ENCODE measurements at regions not wholly inside any gene's neighbourhood (a gene's known extent, or its start where the extent isn't known, plus 50 kb on each side); places are given as distances from the start of the nearest gene placed in this dataset.

DNA sequence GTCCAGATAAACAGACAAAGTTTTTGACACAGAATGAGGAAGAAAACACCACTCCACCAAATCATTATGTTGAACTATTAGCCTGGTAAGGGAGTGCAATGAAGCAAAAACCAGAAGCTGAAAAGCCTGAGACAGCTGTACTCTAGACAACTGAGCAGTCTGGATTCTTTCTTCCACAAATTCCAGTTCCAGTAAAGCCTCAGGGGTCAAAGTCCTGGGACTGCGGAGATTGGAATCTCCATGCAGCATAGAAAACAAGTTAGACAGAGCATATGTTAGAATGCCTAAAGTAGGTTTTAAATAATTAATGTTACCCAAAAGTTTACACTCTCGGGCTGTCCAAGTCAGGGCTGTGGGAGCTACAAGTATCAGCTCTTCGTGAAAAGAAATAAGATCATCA is 263.2 kb downstream of the TECRL start:
- Histone ChIP-seq H3K4me1 (no peaks in the 10 kb centered on the region), H3K9me3 (no peaks in the 10 kb centered on the region), H3K36me3 (ENCODE audit: low read depth, missing control alignments) (no peaks in the 10 kb centered on the region), H3K4me3 (no peak overlapping the region), H3K27ac (no peak overlapping the region), H3K27me3 (no peaks in the 10 kb centered on the region)
- WGBS, 2 donors = 80 to 93% methylated on average over 3 of the region's 3 CpGs
- intact Hi-C loops (cut with DNase I; ENCODE audit: low total_unique reads) = no loop called here
- DNase-seq = no peak
- no peak for TF ChIP-seq POLR2A (IDR thresholded peaks at IDR 0.05)
- TF ChIP-seq CTCF (IDR thresholded peaks at IDR 0.05) = no peak

GRCh38 chr4:64144994-64145393 is 264.3 kb downstream of the TECRL start:
- intact Hi-C loops (cut with DNase I; ENCODE audit: low total_unique reads) = no loop called here
- no peak for DNase-seq
- Histone ChIP-seq H3K36me3 (ENCODE audit: low read depth, missing control alignments) (no peaks in the 10 kb centered on the region), H3K27ac (no peak overlapping the region), H3K4me1 (no peaks in the 10 kb centered on the region), H3K9me3 (no peaks in the 10 kb centered on the region), H3K27me3 (no peaks in the 10 kb centered on the region), H3K4me3 (no peak overlapping the region)
- WGBS, 2 donors = 75 to 94% methylated on average over 1 of the region's 1 CpG
- no peak for TF ChIP-seq POLR2A (IDR thresholded peaks at IDR 0.05)

DNA sequence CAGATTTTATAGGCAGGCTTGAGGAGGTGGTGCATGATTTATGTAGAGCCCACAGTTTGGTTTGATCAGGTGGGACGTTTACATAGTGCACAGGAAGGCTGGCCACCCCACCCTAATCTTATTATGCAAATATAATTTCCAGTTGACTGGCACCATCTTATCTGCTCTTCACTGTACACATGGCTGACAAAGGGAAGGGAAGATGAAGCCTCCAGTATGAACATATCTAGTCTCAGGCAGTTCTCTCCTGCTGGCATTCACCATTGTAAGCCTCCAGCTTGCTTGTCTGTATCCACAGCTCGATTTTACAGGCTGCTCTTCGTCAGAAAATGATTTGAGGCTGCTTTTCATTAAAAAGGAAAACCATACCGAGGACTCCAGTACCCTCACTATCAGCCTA is 278.3 kb downstream of the TECRL start:
- DNase-seq = no peak
- no peaks in the 10 kb centered on the region for H3K9me3 ChIP-seq
- WGBS, 2 donors = 69 to 70% methylated on average over 4 of the region's 4 CpGs
- H3K36me3 ChIP-seq (ENCODE audit: low read depth, missing control alignments) = no peaks in the 10 kb centered on the region
- H3K27ac ChIP-seq = no peak overlapping the region
- H3K4me3 ChIP-seq = no peak overlapping the region
- H3K4me1 ChIP-seq = no peaks in the 10 kb centered on the region
- no peaks in the 10 kb centered on the region for H3K27me3 ChIP-seq
- TF ChIP-seq POLR2A (IDR thresholded peaks at IDR 0.05) (no peak), CTCF (IDR thresholded peaks at IDR 0.05) (no peak)
- intact Hi-C loops (cut with DNase I; ENCODE audit: low total_unique reads) = no loop called here

GRCh38 chr4:64125354-64125753 is 283.9 kb downstream of the TECRL start:
- H3K9me3 ChIP-seq = no peaks in the 10 kb centered on the region
- WGBS, 2 donors = 37 to 39% methylated on average over 1 of the region's 1 CpG
- TF ChIP-seq CTCF (IDR thresholded peaks at IDR 0.05) (no peak), POLR2A (IDR thresholded peaks at IDR 0.05) (no peak)
- H3K27me3 ChIP-seq = no peaks in the 10 kb centered on the region
- H3K4me1 ChIP-seq = no peaks in the 10 kb centered on the region
- no peaks in the 10 kb centered on the region for H3K36me3 ChIP-seq (ENCODE audit: low read depth, missing control alignments)
- DNase-seq = no peak
- H3K4me3 ChIP-seq = no peak overlapping the region
- no peak overlapping the region for H3K27ac ChIP-seq
- intact Hi-C loops (cut with DNase I; ENCODE audit: low total_unique reads) = no loop called here

- H3K27me3 ChIP-seq = no peaks in the 10 kb centered on the region
- no peak overlapping the region for H3K4me3 ChIP-seq
- H3K36me3 ChIP-seq (ENCODE audit: low read depth, missing control alignments) = no peaks in the 10 kb centered on the region
- WGBS, 2 donors = 93 to 96% methylated on average over 4 of the region's 4 CpGs
- no peak overlapping the region for H3K27ac ChIP-seq
- no peaks in the 10 kb centered on the region for H3K4me1 ChIP-seq
- intact Hi-C loops (cut with DNase I; ENCODE audit: low total_unique reads) = no loop called here
- H3K9me3 ChIP-seq = no peaks in the 10 kb centered on the region
- DNase-seq = no peak
- no peak for TF ChIP-seq POLR2A (IDR thresholded peaks at IDR 0.05)
- TF ChIP-seq CTCF (IDR thresholded peaks at IDR 0.05) = no peak
Measured at GRCh38 chr4:64121803-64122202, 287.4 kb downstream of the TECRL start.

Data from testis (tissue), 2 donors.